HepG2 (cell line): ENCODE measurements at regions not wholly inside any gene's neighbourhood (a gene's known extent, or its start where the extent isn't known, plus 50 kb on each side); places are given as distances from the start of the nearest gene placed in this dataset.

Experiments
- ETV5 ChIP-seq: IDR thresholded peaks from 2 replicates; pipeline ENCODE4 v1.6.1; 2018; ENCODE audit warnings: missing biosample characterization, missing genetic modification reagents, inconsistent platforms, borderline replicate concordance
- HOXA7 ChIP-seq: sonication (generic); formaldehyde crosslinking; IDR thresholded peaks from 2 replicates; pipeline ENCODE4 v1.8.1; 2022; ENCODE audit warnings: mild to moderate bottlenecking, missing genetic modification reagents, moderate library complexity
- MAFF ChIP-seq: IDR thresholded peaks from 2 replicates; pipeline ENCODE4 v1.6.1; 2011; ENCODE audit warnings: low read depth, low read length, improper control_type of control experiment
- SUZ12 ChIP-seq: fragments of 150-350 bp; IDR thresholded peaks from 2 replicates; pipeline ENCODE4 v1.6.1; 2014; ENCODE audit warnings: low read depth, low read length
- TAF15 ChIP-seq: fragments of 200-400 bp; formaldehyde crosslinking; IDR thresholded peaks from one replicate; pipeline ENCODE4 v1.6.1; 2018; ENCODE audit warnings: mild to moderate bottlenecking, low read depth, low read length; ENCODE audit not compliant: poor library complexity, severe bottlenecking
- ZNF670 ChIP-seq: sonication (generic); formaldehyde crosslinking; IDR thresholded peaks from 2 replicates; pipeline ENCODE4 v1.8.0; 2022; ENCODE audit warnings: mild to moderate bottlenecking, missing genetic modification reagents, borderline replicate concordance
- ZNF816 ChIP-seq: sonication (generic); formaldehyde crosslinking; IDR thresholded peaks from 2 replicates; pipeline ENCODE4 v1.8.0; 2022; ENCODE audit warnings: missing genetic modification reagents, mild to moderate bottlenecking, borderline replicate concordance
- TF ChIP-seq, protein P1 (sequence below): sonication (generic); formaldehyde crosslinking; IDR thresholded peaks from 2 replicates; pipeline ENCODE4 v1.4.0; 2020; ENCODE audit warnings: missing genetic modification reagents
- TF ChIP-seq, protein P2 (sequence below): sonication (generic); formaldehyde crosslinking; IDR thresholded peaks from 2 replicates; pipeline ENCODE4 v1.5.0; 2020; ENCODE audit warnings: mild to moderate bottlenecking, missing genetic modification reagents, moderate library complexity

DNA sequence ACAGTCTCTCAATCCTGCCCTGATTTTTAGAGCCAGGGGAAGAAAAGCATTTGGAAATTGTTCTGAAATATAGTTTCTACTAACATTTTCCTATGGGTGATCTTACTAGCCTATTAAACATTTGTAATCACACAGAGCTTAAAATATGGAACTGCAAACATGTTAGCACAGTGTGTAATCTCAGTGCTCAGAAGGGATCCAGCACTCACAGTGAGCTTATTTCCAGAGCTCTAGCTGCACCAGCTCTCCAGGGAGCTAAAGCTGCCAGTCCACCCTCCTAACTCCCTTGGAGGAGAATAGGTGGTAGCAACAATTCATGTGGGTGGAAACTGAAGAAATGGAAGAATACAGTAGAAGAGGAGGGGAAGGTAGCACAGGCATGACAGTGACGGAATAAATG is 64.9 kb upstream of the SYT1 start:
- TF ChIP-seq, protein P1, sequence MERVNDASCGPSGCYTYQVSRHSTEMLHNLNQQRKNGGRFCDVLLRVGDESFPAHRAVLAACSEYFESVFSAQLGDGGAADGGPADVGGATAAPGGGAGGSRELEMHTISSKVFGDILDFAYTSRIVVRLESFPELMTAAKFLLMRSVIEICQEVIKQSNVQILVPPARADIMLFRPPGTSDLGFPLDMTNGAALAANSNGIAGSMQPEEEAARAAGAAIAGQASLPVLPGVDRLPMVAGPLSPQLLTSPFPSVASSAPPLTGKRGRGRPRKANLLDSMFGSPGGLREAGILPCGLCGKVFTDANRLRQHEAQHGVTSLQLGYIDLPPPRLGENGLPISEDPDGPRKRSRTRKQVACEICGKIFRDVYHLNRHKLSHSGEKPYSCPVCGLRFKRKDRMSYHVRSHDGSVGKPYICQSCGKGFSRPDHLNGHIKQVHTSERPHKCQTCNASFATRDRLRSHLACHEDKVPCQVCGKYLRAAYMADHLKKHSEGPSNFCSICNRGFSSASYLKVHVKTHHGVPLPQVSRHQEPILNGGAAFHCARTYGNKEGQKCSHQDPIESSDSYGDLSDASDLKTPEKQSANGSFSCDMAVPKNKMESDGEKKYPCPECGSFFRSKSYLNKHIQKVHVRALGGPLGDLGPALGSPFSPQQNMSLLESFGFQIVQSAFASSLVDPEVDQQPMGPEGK (CRISPR knock-in tag) = no peak
- TF ChIP-seq ZNF816 (CRISPR knock-in tag) = no peak
- no peak for TF ChIP-seq SUZ12
- no peak for TF ChIP-seq TAF15
- TF ChIP-seq, protein P2, sequence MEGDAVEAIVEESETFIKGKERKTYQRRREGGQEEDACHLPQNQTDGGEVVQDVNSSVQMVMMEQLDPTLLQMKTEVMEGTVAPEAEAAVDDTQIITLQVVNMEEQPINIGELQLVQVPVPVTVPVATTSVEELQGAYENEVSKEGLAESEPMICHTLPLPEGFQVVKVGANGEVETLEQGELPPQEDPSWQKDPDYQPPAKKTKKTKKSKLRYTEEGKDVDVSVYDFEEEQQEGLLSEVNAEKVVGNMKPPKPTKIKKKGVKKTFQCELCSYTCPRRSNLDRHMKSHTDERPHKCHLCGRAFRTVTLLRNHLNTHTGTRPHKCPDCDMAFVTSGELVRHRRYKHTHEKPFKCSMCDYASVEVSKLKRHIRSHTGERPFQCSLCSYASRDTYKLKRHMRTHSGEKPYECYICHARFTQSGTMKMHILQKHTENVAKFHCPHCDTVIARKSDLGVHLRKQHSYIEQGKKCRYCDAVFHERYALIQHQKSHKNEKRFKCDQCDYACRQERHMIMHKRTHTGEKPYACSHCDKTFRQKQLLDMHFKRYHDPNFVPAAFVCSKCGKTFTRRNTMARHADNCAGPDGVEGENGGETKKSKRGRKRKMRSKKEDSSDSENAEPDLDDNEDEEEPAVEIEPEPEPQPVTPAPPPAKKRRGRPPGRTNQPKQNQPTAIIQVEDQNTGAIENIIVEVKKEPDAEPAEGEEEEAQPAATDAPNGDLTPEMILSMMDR = no peak
- TF ChIP-seq MAFF = no peak
- TF ChIP-seq HOXA7 (CRISPR knock-in tag) = no peak
- TF ChIP-seq ETV5 (CRISPR knock-in tag) = no peak
- no peak for TF ChIP-seq ZNF670 (CRISPR knock-in tag)
